K562 (cell line): ENCODE measurements at regions not wholly inside any gene's neighbourhood (a gene's known extent, or its start where the extent isn't known, plus 50 kb on each side); places are given as distances from the start of the nearest gene placed in this dataset.

Experiments
- ATAC-seq: fragments of 200-7000 bp; cut with Tn5 transposase; 3 replicates; pipeline ENCODE4 v1.9.1; 2020; ENCODE audit warnings: moderate library complexity
- BruUV-seq: library from RNA; stranded (reverse); fragments of 400-500 nt; replicated peaks from 2 replicates; lab custom pipeline; 2021; lab: Mats Ljungman, UMichigan
- CTCF ChIA-PET: fragments of 300-600 bp; formaldehyde crosslinking; extraction: SDS; loops from one replicate; lab custom pipeline; 2021; ENCODE audit warnings: low intra/inter-chr PET ratio; lab: Yijun Ruan, JAX
- POLR2A ChIA-PET: fragments of 300-600, 350-650 bp; sonication (Branson Sonifier 250); formaldehyde crosslinking; extraction: SDS; loops from one replicate; lab custom pipeline; 2021; ENCODE audit warnings: antibody characterized with exemption, inconsistent platforms; lab: Yijun Ruan, JAX
- DNase-seq, 4 experiments: peaks; one replicate each; pipeline versions ENCODE4 v3.0.0 to v3.0.0-alpha.2; 2011 to 2018; ENCODE audit warnings: low spot score in 3 of 4, mixed read lengths in 3 of 4; ENCODE audit errors: extremely low read depth in 1 of 4
- FAIRE-seq: peaks from 2 replicates; lab custom pipeline; 2011; peaks lifted over from hg19 to GRCh38; lab: Jason Lieb, UNC
- H2AFZ ChIP-seq: 2 replicates; pipeline ENCODE4 v1.6.0; 2011; ENCODE audit warnings: low read depth, low read length, control low read depth, inconsistent platforms
- H3K27ac ChIP-seq: fragments of 200-600 bp; 3 replicates; pipeline ENCODE4 v1.8.0; 2011; ENCODE audit warnings: low read depth, mild to moderate bottlenecking, control low read depth, inconsistent platforms, low read length, moderate library complexity, mixed read lengths; ENCODE audit errors: extremely low read depth
- H3K27me3 ChIP-seq, 2 experiments: fragments of 300-600 bp in 1 of 2; 2 replicates in 1 of 2; 3 replicates in 1 of 2; pipeline versions ENCODE4 v1.6.0 to v1.8.0; 2011; ENCODE audit warnings: inconsistent platforms in 2 of 2, low read length in 2 of 2, mild to moderate bottlenecking in 1 of 2, mixed read lengths in 1 of 2, moderate library complexity in 1 of 2; ENCODE audit not compliant: control insufficient read depth in 2 of 2, insufficient read depth in 2 of 2
- H3K36me3 ChIP-seq: fragments of 300-600 bp; 3 replicates; pipeline ENCODE4 v1.8.0; 2011; ENCODE audit warnings: mild to moderate bottlenecking, low read length, inconsistent platforms; ENCODE audit not compliant: control insufficient read depth, insufficient read depth
- H3K4me1 ChIP-seq, 2 experiments: fragments of 200-600 bp in 1 of 2; replicated peaks in 1 of 2; 2 replicates in 1 of 2; 3 replicates in 1 of 2; pipeline versions ENCODE4 v1.5.1 to v1.8.0; 2011; ENCODE audit warnings: inconsistent platforms in 2 of 2, low read length in 2 of 2, mild to moderate bottlenecking in 1 of 2, mixed read lengths in 1 of 2, moderate library complexity in 1 of 2; ENCODE audit not compliant: control insufficient read depth in 2 of 2, insufficient read depth in 2 of 2
- H3K4me2 ChIP-seq: 2 replicates; pipeline ENCODE4 v1.6.1; 2011; ENCODE audit warnings: low read length, control low read depth, inconsistent platforms, mixed read lengths; ENCODE audit not compliant: insufficient read depth
- H3K4me3 ChIP-seq: fragments of 200-600 bp; sonication (generic), shearing (Covaris generic); 2 replicates; pipeline ENCODE4 v1.5.1; 2016; ENCODE audit warnings: control low read depth, inconsistent platforms
- H3K79me2 ChIP-seq: fragments of 200-600 bp; 3 replicates; pipeline ENCODE4 v1.8.0; 2011; ENCODE audit warnings: low read length, inconsistent platforms; ENCODE audit not compliant: control insufficient read depth, insufficient read depth
- H3K9ac ChIP-seq, 2 experiments: 2 replicates each; pipeline versions ENCODE4 v1.6.0 to v1.6.1; 2011; ENCODE audit warnings: low read depth in 2 of 2, low read length in 2 of 2, control low read depth in 1 of 2, inconsistent platforms in 1 of 2, mild to moderate bottlenecking in 1 of 2, mixed read lengths in 1 of 2; ENCODE audit not compliant: insufficient read depth in 1 of 2
- H3K9me1 ChIP-seq: one replicate; pipeline ENCODE4 v1.6.0; 2011; ENCODE audit warnings: inconsistent platforms, mild to moderate bottlenecking, low read length, moderate library complexity; ENCODE audit not compliant: control insufficient read depth, insufficient read depth
- H3K9me3 ChIP-seq: replicated peaks from 2 replicates; pipeline ENCODE4 v1.5.1; 2011; ENCODE audit warnings: low read depth, low read length, inconsistent platforms; ENCODE audit not compliant: control insufficient read depth, insufficient read depth
- H4K20me1 ChIP-seq: replicated peaks from 2 replicates; pipeline ENCODE4 v1.6.1; 2011; ENCODE audit warnings: low read length, inconsistent platforms, mixed read lengths; ENCODE audit not compliant: control insufficient read depth, insufficient read depth
- CSDE1 ChIP-seq, 2 experiments: fragments of 450-650 bp; IDR thresholded peaks; 2 replicates each; pipeline ENCODE4 v1.6.1; 2016; ENCODE audit warnings: mild to moderate bottlenecking in 1 of 2
- CXXC5 ChIP-seq: fragments of 250-450 bp; sonication (Bioruptor Pico); IDR thresholded peaks from 2 replicates; pipeline ENCODE4 v1.8.0; 2022; ENCODE audit warnings: inconsistent platforms, mild to moderate bottlenecking, moderate library complexity
- HEY1 ChIP-seq: fragments of 250-450 bp; sonication (Bioruptor Pico); IDR thresholded peaks from 2 replicates; pipeline ENCODE4 v1.5.0; 2020; ENCODE audit warnings: mild to moderate bottlenecking, moderate library complexity, borderline replicate concordance
- MAZ ChIP-seq, 2 experiments: fragments of 450-650 bp in 1 of 2; sonication (generic) in 1 of 2; formaldehyde crosslinking; IDR thresholded peaks in 1 of 2; conservative IDR thresholded peaks in 1 of 2; 2 replicates each; pipeline versions ENCODE4 v1.4.0 to v1.5.0; 2020; ENCODE audit warnings: mild to moderate bottlenecking in 1 of 2, missing genetic modification reagents in 1 of 2
- NUFIP1 ChIP-seq: fragments of 450-650 bp; IDR thresholded peaks from 2 replicates; pipeline ENCODE4 v1.6.1; 2018; ENCODE audit not compliant: partially characterized antibody
- POLR2H ChIP-seq: IDR thresholded peaks from 2 replicates; pipeline ENCODE4 v1.6.1; 2016; ENCODE audit warnings: missing genetic modification characterization, low read depth, mild to moderate bottlenecking, control low read depth, missing compliant biosample characterization, moderate library complexity
- PPARD ChIP-seq: fragments of 250-450 bp; sonication (Bioruptor Pico); IDR thresholded peaks from 2 replicates; pipeline ENCODE4 v1.8.0; 2022; ENCODE audit warnings: inconsistent platforms, mild to moderate bottlenecking, moderate library complexity
- ZBTB8A ChIP-seq: fragments of 450-650 bp; IDR thresholded peaks from 2 replicates; pipeline ENCODE4 v1.6.1; 2018; ENCODE audit warnings: mild to moderate bottlenecking, moderate library complexity; ENCODE audit not compliant: partially characterized antibody
- WGBS: fragments of 100-300 bp; shearing (Covaris generic); methylation state at CpG from one replicate; pipeline ENCODE4 v1.1.6; 2016; ENCODE audit warnings: low coverage, mixed read lengths; ENCODE audit not compliant: insufficient coverage; ENCODE audit errors: missing lambda C conversion rate; 5-methylcytosine and 5-hydroxymethylcytosine counted together
- in situ Hi-C: fragments of 300-500 bp; cut with MboI; formaldehyde crosslinking; loops from 4 replicates; pipeline ENCODE4 v1.15.0; 2018; ENCODE audit warnings: inconsistent platforms, mixed read lengths
- intact Hi-C: fragments of 100-400 bp; cut with micrococcal nuclease; formaldehyde crosslinking; loops from 2 replicates; pipeline ENCODE4 v1.14.2; 2022
- TF ChIP-seq, protein P1 (sequence below): fragments of 150-350 bp; IDR thresholded peaks from 2 replicates; pipeline ENCODE4 v1.6.1; 2014; ENCODE audit warnings: low read depth, mild to moderate bottlenecking, low read length, borderline replicate concordance

DNA sequence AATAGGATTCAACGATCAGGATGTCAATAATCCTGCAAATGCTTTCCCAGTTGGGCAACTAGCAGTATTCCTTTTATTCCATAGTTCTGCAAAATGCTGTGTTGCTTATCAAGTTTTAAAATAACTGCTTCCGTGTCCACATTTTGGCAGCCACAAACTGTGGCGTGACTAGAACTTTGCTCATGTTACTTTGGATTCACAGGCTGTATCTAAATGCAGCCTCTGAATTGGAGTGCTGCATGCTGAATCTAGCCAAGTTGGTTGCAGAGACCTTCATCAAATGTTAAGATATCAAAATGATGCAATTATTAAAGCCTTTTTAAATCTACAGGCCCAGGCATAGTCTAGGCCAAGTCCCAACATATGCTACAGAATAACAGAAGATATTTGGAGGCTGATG is 249.2 kb downstream of the NR2F1-AS1 start:
- Histone ChIP-seq H3K27me3 (no peaks in the 10 kb centered on the region), H3K4me1 (no peaks in the 10 kb centered on the region)
- no peak for TF ChIP-seq POLR2H (tag)
- no peak for TF ChIP-seq CXXC5 (CRISPR knock-in tag)
- TF ChIP-seq ZBTB8A = no peak
- TF ChIP-seq, protein P1, sequence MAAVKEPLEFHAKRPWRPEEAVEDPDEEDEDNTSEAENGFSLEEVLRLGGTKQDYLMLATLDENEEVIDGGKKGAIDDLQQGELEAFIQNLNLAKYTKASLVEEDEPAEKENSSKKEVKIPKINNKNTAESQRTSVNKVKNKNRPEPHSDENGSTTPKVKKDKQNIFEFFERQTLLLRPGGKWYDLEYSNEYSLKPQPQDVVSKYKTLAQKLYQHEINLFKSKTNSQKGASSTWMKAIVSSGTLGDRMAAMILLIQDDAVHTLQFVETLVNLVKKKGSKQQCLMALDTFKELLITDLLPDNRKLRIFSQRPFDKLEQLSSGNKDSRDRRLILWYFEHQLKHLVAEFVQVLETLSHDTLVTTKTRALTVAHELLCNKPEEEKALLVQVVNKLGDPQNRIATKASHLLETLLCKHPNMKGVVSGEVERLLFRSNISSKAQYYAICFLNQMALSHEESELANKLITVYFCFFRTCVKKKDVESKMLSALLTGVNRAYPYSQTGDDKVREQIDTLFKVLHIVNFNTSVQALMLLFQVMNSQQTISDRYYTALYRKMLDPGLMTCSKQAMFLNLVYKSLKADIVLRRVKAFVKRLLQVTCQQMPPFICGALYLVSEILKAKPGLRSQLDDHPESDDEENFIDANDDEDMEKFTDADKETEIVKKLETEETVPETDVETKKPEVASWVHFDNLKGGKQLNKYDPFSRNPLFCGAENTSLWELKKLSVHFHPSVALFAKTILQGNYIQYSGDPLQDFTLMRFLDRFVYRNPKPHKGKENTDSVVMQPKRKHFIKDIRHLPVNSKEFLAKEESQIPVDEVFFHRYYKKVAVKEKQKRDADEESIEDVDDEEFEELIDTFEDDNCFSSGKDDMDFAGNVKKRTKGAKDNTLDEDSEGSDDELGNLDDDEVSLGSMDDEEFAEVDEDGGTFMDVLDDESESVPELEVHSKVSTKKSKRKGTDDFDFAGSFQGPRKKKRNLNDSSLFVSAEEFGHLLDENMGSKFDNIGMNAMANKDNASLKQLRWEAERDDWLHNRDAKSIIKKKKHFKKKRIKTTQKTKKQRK = no peak
- no peak for TF ChIP-seq MAZ (CRISPR knock-in tag; conservative IDR thresholded peaks at IDR 0.05 in 1 of 2, IDR thresholded peaks at IDR 0.05 in 1 of 2)
- no peak for TF ChIP-seq NUFIP1
- TF ChIP-seq HEY1 = no peak
- TF ChIP-seq CSDE1 (IDR thresholded peaks at IDR 0.05) = no peak
- no peak for TF ChIP-seq PPARD
- TF ChIP-seq, all 486 proteins: peak for 0
- no TSS peak for BruUV-seq
- intact Hi-C loops (no loop called here), in situ Hi-C loops (no loop called here)
- Histone ChIP-seq H3K9me3 (no peaks in the 10 kb centered on the region), H3K79me2 (no peaks in the 10 kb centered on the region), H3K9me1 (no peaks in the 10 kb centered on the region), H3K9ac (no peak overlapping the region), H2AFZ (no peak overlapping the region), H3K36me3 (no peaks in the 10 kb centered on the region), H3K4me2 (no peak overlapping the region), H3K27ac (no peak overlapping the region), H4K20me1 (no peaks in the 10 kb centered on the region), H3K4me3 (no peak overlapping the region)
- ATAC-seq (no peak), FAIRE-seq (no peak), DNase-seq (no peak)
- ChIA-PET POLR2A (no interaction called here), CTCF (no interaction called here)
- 0% methylated on average over 3 of the region's 3 CpGs for WGBS
